Liver (tissue), 3 donors: ENCODE measurements at regions not wholly inside any gene's neighbourhood (a gene's known extent, or its start where the extent isn't known, plus 50 kb on each side); places are given as distances from the start of the nearest gene placed in this dataset.

Source experiments
- CTCF ChIP-seq: fragments of 150-350 bp; IDR thresholded peaks from 2 replicates; pipeline ENCODE4 v1.5.1; 2017; ENCODE audit warnings: improper control_type of control experiment, low read depth, low read length; ENCODE audit not compliant: missing input control
- EGR1 ChIP-seq, 2 donors: IDR thresholded peaks; 2 replicates each; pipeline ENCODE4 v1.6.1; 2016 to 2018; ENCODE audit warnings: antibody characterized with exemption in 2 of 2, low read depth in 2 of 2
- FOXA2 ChIP-seq: IDR thresholded peaks from 2 replicates; pipeline ENCODE4 v1.6.1; 2016; ENCODE audit warnings: antibody characterized with exemption
- GABPA ChIP-seq, 2 donors: IDR thresholded peaks in 1 of 2; conservative IDR thresholded peaks in 1 of 2; 2 replicates each; pipeline ENCODE4 v1.6.1; 2016; ENCODE audit warnings: antibody characterized with exemption in 2 of 2, mild to moderate bottlenecking in 1 of 2, moderate library complexity in 1 of 2
- HNF4G ChIP-seq: IDR thresholded peaks from 2 replicates; pipeline ENCODE4 v1.6.1; 2016; ENCODE audit warnings: antibody characterized with exemption
- MAX ChIP-seq: IDR thresholded peaks from 2 replicates; pipeline ENCODE4 v1.6.1; 2016; ENCODE audit warnings: antibody characterized with exemption
- NR2F2 ChIP-seq: IDR thresholded peaks from 2 replicates; pipeline ENCODE4 v1.6.1; 2016; ENCODE audit warnings: antibody characterized with exemption
- RAD21 ChIP-seq, 2 donors: IDR thresholded peaks; 2 replicates each; pipeline ENCODE4 v1.6.1; 2016; ENCODE audit warnings: antibody characterized with exemption in 2 of 2, mild to moderate bottlenecking in 2 of 2
- REST ChIP-seq: IDR thresholded peaks from 2 replicates; pipeline ENCODE4 v1.6.1; 2016; ENCODE audit warnings: antibody characterized with exemption, mild to moderate bottlenecking
- RXRA ChIP-seq, 2 donors: IDR thresholded peaks; 2 replicates each; pipeline ENCODE4 v1.6.1; 2017 to 2018; ENCODE audit warnings: antibody characterized with exemption in 2 of 2, mild to moderate bottlenecking in 1 of 2
- SP1 ChIP-seq: IDR thresholded peaks from 2 replicates; pipeline ENCODE4 v1.6.1; 2018; ENCODE audit warnings: antibody characterized with exemption, mild to moderate bottlenecking
- TAF1 ChIP-seq: conservative IDR thresholded peaks from 2 replicates; pipeline ENCODE4 v1.6.1; 2016; ENCODE audit warnings: antibody characterized with exemption, mild to moderate bottlenecking
- YY1 ChIP-seq: IDR thresholded peaks from 2 replicates; pipeline ENCODE4 v1.6.1; 2016; ENCODE audit warnings: antibody characterized with exemption, mild to moderate bottlenecking
- ZBTB33 ChIP-seq: IDR thresholded peaks from 2 replicates; pipeline ENCODE4 v1.6.1; 2016; ENCODE audit warnings: antibody characterized with exemption
- donor health status: healthy.
- donor health status: healthy.

- TF ChIP-seq RXRA (IDR thresholded peaks at IDR 0.05) = no peak
- no peak for TF ChIP-seq HNF4G
- TF ChIP-seq TAF1 = no peak
- TF ChIP-seq FOXA2 = no peak
- TF ChIP-seq ZBTB33 = no peak
- no peak for TF ChIP-seq NR2F2
- TF ChIP-seq CTCF = no peak
- TF ChIP-seq EGR1 (IDR thresholded peaks at IDR 0.05; ENCODE audit: low read depth in 2 of 2) = no peak
- no peak for TF ChIP-seq REST
- TF ChIP-seq RAD21 (IDR thresholded peaks at IDR 0.05) = no peak
- no peak for TF ChIP-seq SP1
- no peak for TF ChIP-seq GABPA (IDR thresholded peaks at IDR 0.05 in 1 of 2, conservative IDR thresholded peaks at IDR 0.05 in 1 of 2)
- TF ChIP-seq MAX = no peak
- no peak for TF ChIP-seq YY1
These were observed 173.9 kb upstream of the TFAP2D start for GRCh38 chr6:50539447-50539846.
